HG03103 (cell line): ENCODE measurements at regions not wholly inside any gene's neighbourhood (a gene's known extent, or its start where the extent isn't known, plus 50 kb on each side); places are given as distances from the start of the nearest gene placed in this dataset.
"Not testable (repeated sequence)": the region's sequence is repeated elsewhere in the genome, so short reads cannot be mapped to it uniquely, and the experiment has no call there.

Experiments used
- ATAC-seq: cut with Tn5 transposase; IDR thresholded peaks from one replicate; pipeline ENCODE4 v1.9.1; 2021; ENCODE audit warnings: low read depth; ENCODE audit not compliant: unreplicated experiment

GRCh38 chr2:15816674-15817406 lies 123.5 kb upstream of the MYCN start:
- no peak for ATAC-seq

GRCh38 chr2:15817748-15818147 lies 122.6 kb upstream of the MYCN start:
- no peak for ATAC-seq

- no peak for ATAC-seq
Measured at GRCh38 chr2:15818318-15818753, 122.0 kb upstream of the MYCN start.

GRCh38 chr2:15818881-15819280 lies 121.5 kb upstream of the MYCN start:
- no peak for ATAC-seq

- no peak for ATAC-seq
Measured at GRCh38 chr2:15819562-15820256, 120.6 kb upstream of the MYCN start.

GRCh38 chr2:15820257-15820566 lies 120.1 kb upstream of the MYCN start:
- ATAC-seq: no peak

GRCh38 chr2:15820927-15821326 lies 119.4 kb upstream of the MYCN start:
- no peak for ATAC-seq

- no peak for ATAC-seq
Measured at GRCh38 chr2:15822151-15823044, 118.0 kb upstream of the MYCN start.

- no peak for ATAC-seq
Measured at GRCh38 chr2:15823459-15824396, 116.6 kb upstream of the MYCN start.

GRCh38 chr2:15824467-15824866 lies 115.9 kb upstream of the MYCN start:
- ATAC-seq: not testable (repeated sequence)

- ATAC-seq: no peak
Measured at GRCh38 chr2:15825276-15825980, 114.9 kb upstream of the MYCN start.

GRCh38 chr2:15826273-15826717 lies 114.1 kb upstream of the MYCN start:
- ATAC-seq: no peak

GRCh38 chr2:15827001-15827400 lies 113.3 kb upstream of the MYCN start:
- no peak for ATAC-seq

- ATAC-seq: no peak
Measured at GRCh38 chr2:15828576-15828975, 111.8 kb upstream of the MYCN start.

- ATAC-seq: no peak
Measured at GRCh38 chr2:15829091-15829801, 111.1 kb upstream of the MYCN start.

GRCh38 chr2:15829985-15830384 lies 110.4 kb upstream of the MYCN start:
- no peak for ATAC-seq

- no peak for ATAC-seq
Measured at GRCh38 chr2:15830937-15831549, 109.3 kb upstream of the MYCN start.

- ATAC-seq: no peak
Measured at GRCh38 chr2:15832030-15832709, 108.2 kb upstream of the MYCN start.
